ENCODE measurements at regions not wholly inside any gene's neighbourhood (a gene's known extent, or its start where the extent isn't known, plus 50 kb on each side); places are given as distances from the start of the nearest gene placed in this dataset.

DNA sequence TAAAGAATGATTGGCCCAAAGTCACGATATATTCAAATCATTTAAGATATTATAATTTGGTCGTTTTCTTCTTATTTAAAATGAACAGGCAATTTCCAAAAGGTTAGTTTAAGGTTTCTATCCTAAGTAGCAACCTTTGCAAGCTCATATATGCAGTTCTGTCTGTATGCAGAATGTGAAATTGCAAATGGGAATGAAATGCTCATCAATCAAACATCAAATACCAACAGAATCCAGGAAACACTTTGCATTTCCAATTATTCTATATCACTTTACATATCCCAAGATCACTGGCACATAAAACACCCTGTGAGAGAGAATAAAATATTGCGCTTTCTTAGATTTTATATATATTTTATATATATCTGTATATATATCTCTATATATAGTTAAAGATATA lies 237.3 kb downstream of the NRIP1 start:
- TF ChIP-seq, protein P1, sequence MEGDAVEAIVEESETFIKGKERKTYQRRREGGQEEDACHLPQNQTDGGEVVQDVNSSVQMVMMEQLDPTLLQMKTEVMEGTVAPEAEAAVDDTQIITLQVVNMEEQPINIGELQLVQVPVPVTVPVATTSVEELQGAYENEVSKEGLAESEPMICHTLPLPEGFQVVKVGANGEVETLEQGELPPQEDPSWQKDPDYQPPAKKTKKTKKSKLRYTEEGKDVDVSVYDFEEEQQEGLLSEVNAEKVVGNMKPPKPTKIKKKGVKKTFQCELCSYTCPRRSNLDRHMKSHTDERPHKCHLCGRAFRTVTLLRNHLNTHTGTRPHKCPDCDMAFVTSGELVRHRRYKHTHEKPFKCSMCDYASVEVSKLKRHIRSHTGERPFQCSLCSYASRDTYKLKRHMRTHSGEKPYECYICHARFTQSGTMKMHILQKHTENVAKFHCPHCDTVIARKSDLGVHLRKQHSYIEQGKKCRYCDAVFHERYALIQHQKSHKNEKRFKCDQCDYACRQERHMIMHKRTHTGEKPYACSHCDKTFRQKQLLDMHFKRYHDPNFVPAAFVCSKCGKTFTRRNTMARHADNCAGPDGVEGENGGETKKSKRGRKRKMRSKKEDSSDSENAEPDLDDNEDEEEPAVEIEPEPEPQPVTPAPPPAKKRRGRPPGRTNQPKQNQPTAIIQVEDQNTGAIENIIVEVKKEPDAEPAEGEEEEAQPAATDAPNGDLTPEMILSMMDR (IDR thresholded peaks at IDR 0.05), result no peak
- TF ChIP-seq POLR2A (IDR thresholded peaks at IDR 0.05), result no peak

Measured in prostate gland (tissue), 2 donors.